Femur (tissue), 1 donor: ENCODE measurements at regions not wholly inside any gene's neighbourhood (a gene's known extent, or its start where the extent isn't known, plus 50 kb on each side); places are given as distances from the start of the nearest gene placed in this dataset.
"Not testable (repeated sequence)": the region's sequence is repeated elsewhere in the genome, so short reads cannot be mapped to it uniquely, and the experiment has no call there.

ENCODE experiments used
- DNase-seq: peaks from one replicate; pipeline ENCODE4 v3.0.0-alpha.2; 2017

DNA sequence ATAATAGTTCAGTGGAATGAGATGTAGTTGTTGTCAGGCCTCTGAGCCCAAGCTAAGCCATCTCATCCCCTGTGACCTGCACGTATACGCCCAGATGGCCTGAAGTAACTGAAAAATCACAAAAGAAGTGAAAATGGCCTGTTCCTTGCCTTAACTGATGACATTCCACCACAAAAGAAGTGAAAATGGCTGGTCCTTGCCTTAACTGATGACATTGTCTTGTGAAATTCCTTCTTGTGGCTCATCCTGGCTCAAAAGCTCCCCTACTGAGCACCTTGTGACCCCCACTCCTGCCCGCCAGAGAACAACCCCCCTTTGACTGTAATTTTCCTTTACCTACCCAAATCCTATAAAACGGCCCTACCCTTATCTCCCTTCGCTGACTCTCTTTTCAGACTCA is 361.4 kb upstream of the ARRDC3 start:
- DNase-seq: not testable (repeated sequence)

DNA sequence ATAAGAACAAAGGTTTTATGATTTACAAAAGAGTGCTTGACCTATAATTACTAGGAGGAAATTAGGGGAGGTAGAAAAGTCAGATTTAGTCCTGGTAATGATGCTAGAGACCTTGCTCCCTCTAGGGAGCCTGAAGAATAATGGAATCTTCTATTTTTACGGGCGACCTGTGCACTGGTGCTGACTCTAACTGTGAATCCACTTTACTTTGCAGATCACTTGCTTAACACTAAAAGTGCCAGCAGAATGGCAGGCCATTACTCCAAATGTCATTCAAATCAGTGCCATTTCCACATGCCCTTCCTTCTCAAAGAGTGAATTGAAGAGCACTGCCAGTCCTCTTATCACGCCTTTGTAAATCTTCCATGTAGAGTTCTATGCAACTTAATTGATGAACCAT is 359.4 kb upstream of the ARRDC3 start:
- DNase-seq: no peak

DNA sequence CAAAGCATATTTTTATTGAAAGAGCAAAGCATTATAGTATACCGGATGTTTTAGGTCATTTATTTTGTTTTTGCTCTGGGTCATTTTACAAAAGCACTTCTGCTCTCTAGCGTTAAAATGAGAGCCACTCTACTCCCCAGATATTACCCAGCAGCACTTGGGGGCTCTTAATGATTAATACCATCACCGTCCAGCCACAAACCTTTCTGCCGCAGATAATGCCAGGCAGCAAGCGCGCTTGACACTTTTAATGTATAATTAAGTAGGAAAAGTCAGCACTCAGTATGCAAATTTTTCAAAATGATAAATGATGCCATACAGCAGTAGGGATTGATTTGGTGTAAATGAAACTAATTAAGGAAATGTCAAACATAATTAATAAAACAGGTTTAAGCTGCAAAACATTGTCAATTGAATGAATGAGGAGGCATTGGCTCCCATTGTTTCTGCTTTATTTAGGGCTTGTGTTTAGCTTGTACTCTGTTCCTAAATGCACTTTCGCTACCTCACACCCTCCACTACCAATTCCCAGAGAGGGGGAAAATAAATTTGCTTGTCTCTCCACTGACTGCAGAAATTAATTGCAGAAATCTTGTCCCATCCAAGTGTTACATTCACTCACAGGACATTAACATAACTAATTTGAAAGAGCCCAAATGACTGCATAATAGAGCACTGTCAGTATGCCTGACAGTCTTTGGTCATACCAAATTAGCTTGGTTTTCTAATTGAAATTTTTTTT is 358.8 kb upstream of the ARRDC3 start:
- no peak for DNase-seq

DNA sequence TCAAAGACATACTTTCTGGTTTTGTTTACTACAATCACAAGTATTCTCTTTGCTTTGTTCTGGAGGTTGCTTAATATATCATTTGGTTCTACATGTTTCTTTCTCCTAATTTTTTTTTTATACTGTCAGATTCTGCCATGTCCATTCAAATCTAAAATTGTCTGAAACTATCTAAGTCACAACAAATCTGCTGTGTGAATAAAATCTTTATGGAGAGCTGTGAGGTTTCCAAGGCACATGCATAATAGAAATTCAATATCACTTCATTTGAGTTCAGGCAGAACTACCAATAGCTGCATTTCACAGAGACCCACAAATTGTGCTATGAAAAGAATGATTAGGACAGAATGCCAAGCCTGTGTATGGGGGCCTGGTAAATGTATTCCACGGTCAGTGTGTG is 346.9 kb upstream of the ARRDC3 start:
- DNase-seq: no peak

DNA sequence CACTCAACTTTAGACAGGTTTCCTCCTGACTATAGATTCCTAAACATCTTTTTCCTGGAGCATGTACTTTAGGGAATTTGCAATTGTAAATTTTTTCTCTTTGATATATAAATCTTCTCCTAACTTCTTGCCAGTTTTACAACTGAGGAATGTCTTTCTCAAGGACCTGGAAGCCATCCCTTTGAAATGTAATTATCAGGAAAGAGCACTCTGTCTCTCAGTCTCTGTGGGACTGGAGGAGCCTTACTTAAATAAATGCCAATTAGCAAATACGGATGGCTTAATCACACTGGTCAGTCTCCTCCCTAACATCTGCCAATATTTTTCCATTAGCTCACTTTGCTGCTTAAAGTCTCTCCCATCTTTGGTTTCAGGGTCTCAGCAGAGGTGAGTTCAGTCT is 344.3 kb upstream of the ARRDC3 start:
- DNase-seq: no peak

DNA sequence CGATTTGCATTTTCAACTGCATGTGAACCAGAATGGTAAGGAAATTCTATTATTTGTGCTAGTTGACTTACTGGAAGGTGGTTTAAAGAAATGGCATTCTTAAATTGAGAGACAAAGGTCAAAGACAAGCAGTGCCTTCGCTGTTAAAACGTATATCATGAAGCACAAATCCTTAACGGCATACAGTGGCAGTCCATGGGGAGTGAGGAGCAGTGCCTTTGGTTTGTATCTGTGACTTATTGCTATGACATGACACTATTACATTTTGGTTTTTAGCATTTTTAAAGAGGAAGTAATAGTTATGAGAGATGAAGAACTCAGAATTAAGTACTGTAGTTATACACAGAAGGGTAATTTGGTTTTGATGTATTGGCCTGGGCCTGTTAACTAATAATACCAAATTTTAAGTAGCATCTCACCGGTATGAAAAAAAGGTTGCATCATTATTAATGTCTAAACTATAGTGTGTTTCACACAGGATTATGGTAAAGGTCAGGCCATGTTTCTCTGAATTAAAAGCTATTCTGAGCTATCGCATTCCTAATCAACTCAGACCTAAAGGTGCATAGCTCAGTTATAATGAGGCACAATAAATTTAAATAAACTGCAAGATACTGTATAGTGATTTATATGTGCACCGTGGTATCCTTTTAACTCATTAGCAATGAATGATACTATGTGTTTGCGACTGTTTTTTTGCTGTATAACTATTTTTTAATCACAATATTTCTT is 339.8 kb upstream of the ARRDC3 start:
- no peak for DNase-seq

DNA sequence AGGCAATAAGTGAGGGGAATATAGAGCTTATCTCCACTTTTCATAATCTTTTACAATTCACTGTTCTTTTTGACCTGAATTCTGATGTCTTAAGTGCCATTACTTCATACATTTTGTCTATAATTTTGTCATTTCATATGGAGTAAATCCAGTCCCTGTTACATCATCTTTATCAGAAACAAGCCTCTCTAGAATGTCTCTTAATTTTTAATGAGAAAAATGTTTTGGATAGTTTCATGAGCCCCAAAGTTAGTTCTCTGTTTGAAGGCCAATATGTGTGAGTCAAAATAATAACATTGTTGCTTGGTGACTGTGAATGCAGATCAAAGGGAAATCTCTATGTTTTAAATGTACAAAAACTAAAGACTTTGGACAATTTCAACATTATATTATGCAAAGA is 329.6 kb upstream of the ARRDC3 start:
- DNase-seq: no peak

DNA sequence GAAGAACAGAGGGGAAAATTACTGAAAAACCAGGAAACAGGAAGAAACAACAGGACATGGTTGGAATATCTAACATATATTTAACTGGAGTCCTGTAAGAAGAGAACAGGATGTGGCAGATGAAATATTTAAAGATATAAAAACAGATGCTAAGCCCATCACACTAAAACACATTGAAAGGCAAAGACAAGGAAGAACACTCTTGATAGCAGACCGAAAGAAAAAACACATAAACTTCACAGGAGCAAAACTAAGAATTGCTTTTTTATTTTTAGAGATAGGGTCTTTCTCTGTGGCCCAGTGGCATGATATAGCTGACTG is 324.4 kb upstream of the ARRDC3 start:
- DNase-seq: no peak

DNA sequence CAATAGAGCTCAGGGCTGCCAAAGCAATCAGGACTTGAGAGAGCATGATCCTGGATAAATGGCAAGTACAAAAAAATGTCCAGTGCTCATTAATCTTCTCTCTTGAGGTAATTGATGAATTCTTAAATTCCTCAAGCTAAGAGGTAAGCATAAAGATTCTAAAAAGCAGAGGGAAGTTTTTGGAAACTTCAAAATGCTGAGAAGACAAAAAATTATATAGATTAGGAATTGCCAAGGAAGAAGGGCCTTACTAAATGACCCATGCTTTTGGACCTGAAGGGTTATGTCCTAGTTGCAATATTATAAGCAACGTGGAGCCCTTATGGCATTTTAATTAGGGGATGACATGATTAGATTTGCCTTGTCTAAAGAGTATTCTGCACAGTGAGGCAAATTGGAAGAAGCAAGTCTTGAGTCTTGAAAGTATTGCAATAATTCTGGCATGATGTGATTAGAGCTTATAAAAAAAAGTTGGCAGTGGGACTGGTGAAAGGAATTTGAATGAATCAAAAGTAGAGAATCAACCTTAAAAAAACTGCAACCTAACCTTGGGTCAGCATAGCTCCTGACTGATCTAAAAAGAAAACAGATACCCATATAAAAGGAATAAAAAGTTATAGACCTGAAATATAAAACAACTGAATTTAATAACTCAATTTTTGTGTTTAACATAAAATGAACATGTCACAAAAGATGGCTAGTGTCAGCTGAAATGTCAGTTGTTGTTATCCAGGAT is 323.8 kb upstream of the ARRDC3 start:
- DNase-seq: no peak

DNA sequence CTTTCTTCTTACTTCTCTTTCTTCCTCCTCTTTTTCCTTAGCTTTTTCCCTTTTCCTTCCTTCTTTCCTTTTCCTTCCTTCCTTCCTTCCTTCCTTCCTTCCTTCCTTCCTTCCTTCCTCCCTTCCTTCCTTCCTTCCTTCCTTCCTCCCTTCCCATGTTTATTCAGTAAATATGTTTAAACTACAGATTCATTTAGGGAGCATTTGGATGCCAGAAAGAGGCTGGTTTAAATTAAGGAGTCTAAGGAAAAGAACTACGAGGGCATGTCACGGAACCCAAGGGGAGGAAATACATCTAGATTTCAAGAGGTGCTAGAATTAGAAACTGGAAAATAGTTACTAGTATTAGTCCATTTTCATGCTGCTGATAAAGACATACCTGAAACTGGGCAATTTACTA is 320.0 kb upstream of the ARRDC3 start:
- DNase-seq: no peak

DNA sequence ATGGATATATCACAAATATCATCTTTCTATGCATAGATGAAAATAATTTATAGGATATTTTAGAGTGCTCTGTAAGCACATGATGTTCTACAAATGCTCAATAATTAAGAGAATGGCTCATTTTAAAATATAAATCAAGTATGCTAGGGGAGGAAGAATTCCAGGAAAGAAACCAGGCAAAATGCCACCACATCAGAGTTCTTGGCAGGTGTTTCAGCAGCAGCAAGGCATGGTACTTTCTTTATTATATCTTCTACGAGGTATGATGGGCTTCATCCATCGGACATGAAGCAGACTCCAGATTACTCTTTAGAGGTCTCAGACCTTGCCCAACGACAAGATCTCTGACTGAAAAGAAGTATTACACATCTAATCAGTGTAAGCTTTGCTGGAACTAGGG is 316.3 kb upstream of the ARRDC3 start:
- no peak for DNase-seq

DNA sequence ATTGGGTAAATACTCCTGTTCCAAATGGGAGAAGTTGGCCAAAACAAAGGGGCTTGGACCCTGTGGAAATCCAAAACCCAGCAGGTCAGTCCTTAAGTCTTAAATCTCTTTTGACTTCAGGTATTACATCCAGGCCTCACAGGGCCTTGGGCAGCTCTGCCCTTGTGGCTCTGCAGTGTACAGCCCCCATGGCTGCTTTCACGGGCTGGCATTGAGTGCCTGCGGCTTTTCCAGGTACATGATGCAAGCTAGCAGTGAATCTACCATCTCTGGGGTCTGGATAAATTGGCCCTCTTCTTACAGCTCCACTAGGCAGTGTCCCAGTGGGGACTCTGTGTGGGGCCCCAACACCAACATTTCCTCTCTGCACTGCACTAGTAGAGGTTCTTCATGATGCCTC is 308.5 kb upstream of the ARRDC3 start:
- DNase-seq: no peak

DNA sequence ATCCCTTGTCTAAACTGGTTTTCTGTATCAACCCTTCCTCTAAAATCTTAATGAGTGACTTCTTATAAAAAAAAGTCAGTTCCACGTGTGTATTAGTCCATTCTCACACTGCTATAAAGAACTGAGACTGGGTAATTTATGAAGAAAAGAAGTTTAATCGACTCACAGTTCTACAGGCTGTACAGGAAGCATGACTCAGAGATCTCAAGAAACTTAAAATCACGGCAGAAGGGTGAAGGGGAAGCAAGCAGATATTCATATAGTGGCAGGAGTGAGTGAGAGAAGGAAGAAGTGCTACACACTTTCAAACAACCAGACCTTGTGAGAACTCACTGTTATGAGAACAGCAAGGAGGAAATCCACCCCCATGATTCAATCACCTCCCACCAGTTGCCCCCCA is 307.8 kb upstream of the ARRDC3 start:
- DNase-seq: no peak

DNA sequence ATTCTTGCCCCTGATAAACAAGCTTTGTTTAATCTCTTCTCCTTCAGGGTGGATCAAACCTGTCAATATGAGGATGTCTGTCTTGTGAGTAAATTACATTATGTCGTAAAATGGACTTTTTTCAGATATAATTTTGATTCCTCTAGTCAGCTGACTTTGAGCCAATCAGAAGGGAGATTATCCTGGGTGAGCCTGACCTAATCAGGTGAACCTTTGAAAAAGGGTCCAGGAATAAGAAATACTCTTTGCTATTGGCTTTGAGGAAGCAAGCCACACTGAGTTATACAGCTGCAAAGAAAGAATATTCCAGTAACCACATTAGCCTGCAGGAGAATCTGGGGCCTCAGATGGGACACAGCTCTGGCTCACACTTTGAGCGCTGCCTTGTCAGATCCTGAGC is 304.3 kb upstream of the ARRDC3 start:
- no peak for DNase-seq

DNA sequence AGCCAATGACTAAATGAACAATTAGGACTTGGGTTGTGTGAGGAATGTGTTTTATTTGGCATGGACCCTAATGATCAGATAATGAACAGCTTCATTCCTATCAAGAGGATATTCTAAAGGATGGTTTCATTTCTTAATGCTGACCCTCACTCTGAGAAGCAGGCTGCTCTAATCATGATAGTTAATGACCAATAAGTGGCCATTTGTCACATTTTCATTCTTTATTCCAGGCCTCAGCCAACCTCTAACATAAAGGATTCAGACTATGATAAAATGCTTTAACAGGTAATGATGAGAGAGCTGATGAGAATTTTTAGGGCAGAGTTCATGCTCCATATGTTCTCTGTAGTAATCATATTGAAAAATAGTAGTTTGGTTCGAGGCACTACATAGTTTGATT is 301.5 kb upstream of the ARRDC3 start:
- DNase-seq: no peak

DNA sequence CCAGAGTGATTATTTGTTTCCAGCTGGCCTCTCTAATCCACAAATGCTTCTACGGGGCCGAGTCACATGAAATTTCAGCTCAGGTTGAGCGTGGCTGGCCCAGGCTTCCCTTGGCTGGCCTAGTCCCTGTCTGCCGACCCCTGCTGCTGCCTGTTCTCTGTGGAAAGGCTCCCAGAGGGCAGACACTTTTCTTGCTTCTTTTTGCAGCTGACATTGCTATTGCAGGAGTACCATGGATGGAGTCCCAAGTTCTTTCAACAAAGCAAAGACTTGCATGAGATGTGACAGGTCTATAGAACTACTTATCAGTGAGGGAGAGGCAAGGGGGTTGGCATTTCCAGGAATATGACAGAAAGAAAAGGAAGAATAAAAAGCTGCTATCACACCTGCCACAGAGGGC is 287.4 kb upstream of the ARRDC3 start:
- DNase-seq: no peak

DNA sequence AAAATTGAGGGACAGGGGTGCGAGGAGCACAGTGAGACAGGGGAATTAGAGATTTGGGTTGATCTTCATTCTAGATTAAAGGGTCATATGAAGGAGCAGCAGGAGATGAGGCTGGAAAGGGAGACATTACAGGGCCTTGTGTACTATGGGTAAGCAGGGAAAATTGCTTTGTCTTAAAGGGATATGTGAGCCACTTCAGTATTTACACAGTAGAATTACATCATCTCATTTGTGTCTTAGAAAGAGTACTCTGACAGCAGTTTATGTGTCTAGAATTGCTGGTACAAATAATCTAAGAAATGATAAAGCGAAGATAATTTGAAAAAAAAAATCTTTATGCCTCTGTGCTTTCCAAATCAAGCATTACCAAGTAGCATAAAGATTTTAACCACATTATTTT is 287.0 kb upstream of the ARRDC3 start:
- no peak for DNase-seq

DNA sequence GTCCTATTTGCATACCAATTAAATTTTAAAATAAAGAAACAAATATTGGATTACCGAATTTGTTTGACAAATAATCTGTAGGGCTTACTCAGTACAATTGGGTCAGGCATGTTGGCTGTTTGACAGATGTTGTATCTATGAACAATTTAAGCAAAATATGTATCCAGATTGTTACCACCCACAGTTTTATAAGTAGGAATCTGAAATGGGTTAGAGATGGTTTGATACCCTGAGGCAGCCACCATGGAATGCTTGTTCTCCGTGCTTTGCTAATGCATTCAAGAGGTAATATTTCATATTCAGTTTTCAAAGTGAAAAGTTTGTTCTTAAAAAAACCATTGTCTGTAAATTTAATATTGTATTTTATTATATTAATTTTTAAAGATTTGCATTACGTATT is 285.1 kb upstream of the ARRDC3 start:
- DNase-seq: no peak

DNA sequence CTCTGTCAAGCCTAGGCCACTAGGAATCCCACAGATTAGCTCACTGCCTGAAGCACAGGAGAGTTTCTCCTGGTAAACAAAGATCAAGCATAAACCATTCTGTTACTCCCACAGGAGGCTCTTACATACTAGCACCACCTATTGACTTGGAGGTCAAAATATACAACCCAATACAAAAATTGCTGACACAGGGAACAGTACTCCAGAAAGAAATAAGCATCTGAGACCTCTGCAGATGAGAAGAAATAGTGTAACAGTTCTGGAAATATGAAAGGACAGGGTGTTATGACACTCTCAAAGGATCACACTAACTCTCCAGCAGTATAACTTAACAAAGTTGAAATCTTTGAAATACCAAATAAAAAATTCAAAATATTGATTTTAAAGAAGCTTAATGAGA is 269.6 kb upstream of the ARRDC3 start:
- DNase-seq: no peak

DNA sequence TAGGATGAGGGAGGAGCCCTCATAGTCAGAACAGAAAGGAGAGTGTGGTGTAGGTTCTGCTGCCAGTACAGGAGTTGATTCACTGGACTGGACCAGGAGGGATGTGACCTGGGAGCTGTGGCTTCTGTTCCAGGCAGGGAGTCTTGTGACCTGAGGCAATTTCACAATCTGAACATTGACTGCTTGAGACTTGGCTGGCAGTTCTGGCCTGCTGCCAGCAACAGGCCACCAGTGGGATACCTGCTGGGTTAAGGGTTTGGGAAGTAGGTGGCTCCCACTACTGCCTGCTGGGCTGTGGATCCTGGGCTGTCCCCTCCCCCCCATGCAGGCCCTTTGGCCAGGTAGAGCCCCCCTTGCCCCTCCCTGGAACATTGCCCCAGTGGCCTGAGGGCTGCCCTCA is 268.6 kb upstream of the ARRDC3 start:
- no peak for DNase-seq

DNA sequence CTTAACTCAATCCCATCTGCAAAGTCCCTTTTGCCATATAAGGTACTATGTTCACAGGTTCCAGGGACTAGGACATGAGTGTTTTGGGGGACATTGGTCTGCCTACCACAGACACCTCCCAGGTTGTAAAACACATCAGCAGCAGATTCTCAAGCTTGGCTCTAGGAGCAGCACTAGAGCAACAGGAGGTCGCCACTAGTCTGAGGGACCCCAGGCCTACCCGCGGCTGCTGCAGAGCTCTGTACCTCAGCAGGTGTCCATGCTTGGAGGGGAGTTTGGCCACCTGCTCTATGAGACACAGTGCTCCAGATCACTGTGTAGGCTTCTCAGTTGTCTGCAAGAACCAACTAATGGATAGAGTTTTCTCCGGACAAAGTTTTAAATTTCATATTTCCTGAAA is 262.2 kb upstream of the ARRDC3 start:
- no peak for DNase-seq

DNA sequence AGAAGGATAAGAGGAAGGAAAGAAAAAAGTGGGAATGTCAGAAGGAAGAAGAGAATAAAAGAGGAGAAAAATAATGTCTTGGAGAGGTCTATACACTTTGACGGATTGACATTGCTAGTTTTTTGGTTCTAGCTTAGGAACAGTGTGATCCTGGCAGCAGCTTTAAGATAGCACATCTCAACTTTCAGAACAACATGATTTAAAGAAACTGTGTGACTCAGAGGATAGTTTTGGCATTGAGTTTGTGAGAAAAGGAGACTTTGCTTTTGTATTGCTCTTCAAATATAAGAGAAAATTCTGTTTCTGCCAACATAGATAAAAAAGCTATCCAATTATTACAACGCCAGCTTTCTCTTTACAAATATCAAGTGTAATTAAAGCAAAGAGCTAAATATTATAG is 260.7 kb upstream of the ARRDC3 start:
- DNase-seq: no peak

DNA sequence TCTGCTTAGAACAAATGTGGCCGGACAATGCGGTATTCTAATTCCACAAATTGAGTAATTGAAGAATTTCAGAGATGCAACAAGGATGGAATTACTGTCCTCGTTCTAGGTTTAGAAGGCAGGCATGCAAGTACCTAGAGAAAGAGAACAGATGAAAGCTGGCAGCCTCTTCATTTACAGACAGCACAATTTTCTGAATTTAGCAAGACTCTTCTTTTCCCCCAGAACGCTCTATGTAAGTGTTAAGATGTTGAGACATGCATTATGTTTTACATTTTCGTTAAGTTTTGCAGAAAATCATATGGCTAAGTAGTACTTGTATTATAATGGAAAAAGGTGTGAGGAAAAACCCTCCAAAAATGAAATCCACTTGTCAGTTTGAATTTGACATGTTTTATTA is 259.5 kb upstream of the ARRDC3 start:
- no peak for DNase-seq

DNA sequence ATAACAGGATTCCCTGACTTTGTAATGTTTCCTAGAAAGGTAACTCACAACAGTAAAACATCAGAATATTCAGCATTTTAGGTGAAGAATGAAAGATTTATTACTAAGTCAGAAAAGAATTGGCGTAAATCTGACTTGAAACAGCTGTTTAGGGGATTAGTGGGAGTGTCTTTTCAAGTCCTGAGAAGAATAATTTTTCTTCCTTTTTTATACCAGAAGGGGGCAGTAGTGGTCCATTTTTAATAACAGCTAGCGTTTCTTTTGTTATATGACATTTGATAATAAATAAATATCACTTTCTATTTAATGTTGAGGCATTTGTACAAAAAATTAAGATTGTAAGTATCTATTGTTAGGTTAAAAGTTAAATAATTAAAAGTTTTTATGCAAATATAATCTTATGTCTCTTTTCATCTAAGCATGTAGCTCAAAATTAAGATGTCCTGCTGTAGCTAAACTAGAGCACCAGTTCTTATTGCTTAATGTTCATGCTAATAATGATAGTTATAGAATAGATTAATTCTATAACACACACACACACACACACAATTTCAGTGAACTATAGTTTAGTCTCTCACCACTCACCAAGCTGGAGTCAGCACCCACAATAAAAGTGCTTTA is 258.7 kb upstream of the ARRDC3 start:
- DNase-seq: no peak
